Calu3 (cell line): ENCODE measurements at regions not wholly inside any gene's neighbourhood (a gene's known extent, or its start where the extent isn't known, plus 50 kb on each side); places are given as distances from the start of the nearest gene placed in this dataset.

Source experiments
- BruUV-seq: library from RNA; stranded (reverse); fragments of 400-500 nt; replicated peaks from 2 replicates; lab custom pipeline; 2021; lab: Mats Ljungman, UMichigan
- CTCF ChIA-PET: fragments of 300-600 bp; sonication (Branson Sonifier 250); formaldehyde crosslinking; loops from one replicate; lab custom pipeline; 2022; ENCODE audit warnings: antibody characterized with exemption; lab: Charles Lee
- DNase-seq: peaks from one replicate; pipeline ENCODE4 v3.0.0; 2022
- H3K27ac Mint-ChIP-seq: one replicate; pipeline ENCODE4 v1.8.0; 2022; ENCODE audit warnings: mixed read lengths; ENCODE audit not compliant: unreplicated experiment
- H3K27me3 Mint-ChIP-seq: one replicate; pipeline ENCODE4 v1.8.0; 2022; ENCODE audit warnings: mixed read lengths; ENCODE audit not compliant: unreplicated experiment
- H3K36me3 Mint-ChIP-seq: one replicate; pipeline ENCODE4 v1.8.0; 2022; ENCODE audit warnings: mild to moderate bottlenecking, moderate library complexity, mixed read lengths; ENCODE audit not compliant: insufficient read depth, unreplicated experiment
- H3K4me1 Mint-ChIP-seq: one replicate; pipeline ENCODE4 v1.8.0; 2022; ENCODE audit warnings: mild to moderate bottlenecking, low read depth, mixed read lengths; ENCODE audit not compliant: unreplicated experiment
- H3K4me3 Mint-ChIP-seq: one replicate; pipeline ENCODE4 v1.8.0; 2022; ENCODE audit warnings: mild to moderate bottlenecking, low read depth, moderate library complexity, mixed read lengths; ENCODE audit not compliant: unreplicated experiment
- H3K9me3 Mint-ChIP-seq: one replicate; pipeline ENCODE4 v1.8.0; 2022; ENCODE audit warnings: low read depth, mixed read lengths; ENCODE audit not compliant: unreplicated experiment
- CTCF ChIP-seq: fragments of 200-600 bp; IDR thresholded peaks from one replicate; pipeline ENCODE4 v1.8.0; 2022; ENCODE audit warnings: antibody characterized with exemption; ENCODE audit not compliant: unreplicated experiment
- intact Hi-C: fragments of 100-400 bp; cut with micrococcal nuclease; formaldehyde crosslinking; loops from one replicate; pipeline ENCODE4 v1.10.0; 2022; ENCODE audit not compliant: unreplicated experiment

GRCh38 chr4:14403132-14403531, 599.1 kb upstream of the CPEB2 start:
- no peaks in the 10 kb centered on the region for H3K4me1 Mint-ChIP-seq
- CTCF ChIA-PET, result no interaction called here
- intact Hi-C loops, result no loop called here
- H3K4me3 Mint-ChIP-seq, result no peak overlapping the region
- peaks cover 7% of the 10 kb centered on the region for H3K9me3 Mint-ChIP-seq
- H3K27ac Mint-ChIP-seq, result no peak overlapping the region
- no TSS peak for BruUV-seq
- no peak for DNase-seq
- no peak for TF ChIP-seq CTCF
- no peaks in the 10 kb centered on the region for H3K36me3 Mint-ChIP-seq
- H3K27me3 Mint-ChIP-seq, result no peaks in the 10 kb centered on the region

- no peak for TF ChIP-seq CTCF
- BruUV-seq, result no TSS peak
- Mint-ChIP-seq H3K36me3 (no peaks in the 10 kb centered on the region), H3K27me3 (no peaks in the 10 kb centered on the region), H3K9me3 (peaks cover 4% of the 10 kb centered on the region), H3K4me1 (no peaks in the 10 kb centered on the region), H3K27ac (no peak overlapping the region), H3K4me3 (no peak overlapping the region)
- CTCF ChIA-PET, result no interaction called here
- intact Hi-C loops, result no loop called here
- DNase-seq, result no peak
Measured at GRCh38 chr4:14404730-14405129, 597.6 kb upstream of the CPEB2 start.

- no TSS peak for BruUV-seq
- CTCF ChIA-PET, result no interaction called here
- intact Hi-C loops, result no loop called here
- Mint-ChIP-seq H3K4me1 (no peaks in the 10 kb centered on the region), H3K36me3 (no peaks in the 10 kb centered on the region), H3K27me3 (no peaks in the 10 kb centered on the region), H3K4me3 (no peak overlapping the region), H3K9me3 (no peaks in the 10 kb centered on the region), H3K27ac (no peak overlapping the region)
- no peak for TF ChIP-seq CTCF
- no peak for DNase-seq
Measured at GRCh38 chr4:14410516-14410915, 591.8 kb upstream of the CPEB2 start.

- no peak for DNase-seq
- Mint-ChIP-seq H3K36me3 (no peaks in the 10 kb centered on the region), H3K4me3 (no peak overlapping the region), H3K4me1 (no peaks in the 10 kb centered on the region), H3K27ac (no peak overlapping the region), H3K9me3 (no peaks in the 10 kb centered on the region), H3K27me3 (no peaks in the 10 kb centered on the region)
- no peak for TF ChIP-seq CTCF
- CTCF ChIA-PET, result no interaction called here
- intact Hi-C loops, result no loop called here
- BruUV-seq, result no TSS peak
Measured at GRCh38 chr4:14415146-14415545, 587.1 kb upstream of the CPEB2 start.
